ENCODE measurements at regions not wholly inside any gene's neighbourhood (a gene's known extent, or its start where the extent isn't known, plus 50 kb on each side); places are given as distances from the start of the nearest gene placed in this dataset.

GRCh38 chr1:30645807-30646206, 77.6 kb downstream of the MATN1 start:
- H3K27ac ChIP-seq: no peak overlapping the region
- WGBS, 2 donors (ENCODE audit: low coverage in 1 of 2): 56 to 83% methylated on average over 3 of the region's 3 CpGs
- H3K9me3 ChIP-seq: no peaks in the 10 kb centered on the region
- no peak overlapping the region for H3K4me3 ChIP-seq
- peaks cover 60% of the 10 kb centered on the region for H3K27me3 ChIP-seq
- no peak for ATAC-seq
- TF ChIP-seq EP300 (IDR thresholded peaks at IDR 0.05) (no peak), POLR2A (IDR thresholded peaks at IDR 0.05) (no peak), POLR2AphosphoS5 (IDR thresholded peaks at IDR 0.05) (no peak), CTCF (IDR thresholded peaks at IDR 0.05) (no peak)
- H3K4me1 ChIP-seq: no peaks in the 10 kb centered on the region
- H3K36me3 ChIP-seq: no peaks in the 10 kb centered on the region

- whole genome bisulfite sequencing, 2 donors (ENCODE audit: low coverage in 1 of 2): 62% methylated on average over 2 of the region's 22 CpGs; no CpG with 5 or more reads in 1 of the 2 donors
- Histone ChIP-seq H3K9me3 (no peaks in the 10 kb centered on the region), H3K4me3 (no peak overlapping the region), H3K27me3 (peaks cover 41% of the 10 kb centered on the region), H3K27ac (no peak overlapping the region), H3K36me3 (no peaks in the 10 kb centered on the region), H3K4me1 (peaks cover 0 to 5% (median 0%) of the 10 kb centered on the region in 3 donors)
- TF ChIP-seq POLR2A (IDR thresholded peaks at IDR 0.05): no peak
- no peak for TF ChIP-seq POLR2AphosphoS5 (IDR thresholded peaks at IDR 0.05)
- no peak for TF ChIP-seq CTCF (IDR thresholded peaks at IDR 0.05)
- no peak for TF ChIP-seq EP300 (IDR thresholded peaks at IDR 0.05)
- no peak for ATAC-seq
Measured at GRCh38 chr1:30642391-30643120, 80.8 kb downstream of the MATN1 start.

- Histone ChIP-seq H3K27me3 (peaks cover 33% of the 10 kb centered on the region), H3K4me3 (no peak overlapping the region), H3K4me1 (peaks cover 0 to 12% (median 3%) of the 10 kb centered on the region in 3 donors), H3K9me3 (no peaks in the 10 kb centered on the region), H3K36me3 (no peaks in the 10 kb centered on the region), H3K27ac (no peak overlapping the region)
- no peak for TF ChIP-seq CTCF (IDR thresholded peaks at IDR 0.05)
- TF ChIP-seq POLR2AphosphoS5 (IDR thresholded peaks at IDR 0.05): no peak
- no peak for TF ChIP-seq POLR2A (IDR thresholded peaks at IDR 0.05)
- TF ChIP-seq EP300 (IDR thresholded peaks at IDR 0.05): no peak
- ATAC-seq: no peak
- 63% methylated on average over 6 of the region's 13 CpGs; no CpG with 5 or more reads in 1 of the 2 donors for WGBS, 2 donors (ENCODE audit: low coverage in 1 of 2)
Measured at GRCh38 chr1:30641572-30642353, 81.6 kb downstream of the MATN1 start.

- H3K27ac ChIP-seq: no peak overlapping the region
- H3K4me3 ChIP-seq: no peak overlapping the region
- TF ChIP-seq POLR2A (IDR thresholded peaks at IDR 0.05) (no peak), CTCF (IDR thresholded peaks at IDR 0.05) (no peak), POLR2AphosphoS5 (IDR thresholded peaks at IDR 0.05) (no peak), EP300 (IDR thresholded peaks at IDR 0.05) (no peak)
- no peak for ATAC-seq
- peaks cover 0 to 12% (median 3%) of the 10 kb centered on the region in 3 donors for H3K4me1 ChIP-seq
- H3K27me3 ChIP-seq: peaks cover 17% of the 10 kb centered on the region
- no peaks in the 10 kb centered on the region for H3K36me3 ChIP-seq
- WGBS, 2 donors (ENCODE audit: low coverage in 1 of 2): 63 to 80% methylated on average over 4 to 13 of the region's 13 CpGs
- H3K9me3 ChIP-seq: no peaks in the 10 kb centered on the region
Measured at GRCh38 chr1:30639881-30640452, 83.4 kb downstream of the MATN1 start.
